ENCODE measurements at regions not wholly inside any gene's neighbourhood (a gene's known extent, or its start where the extent isn't known, plus 50 kb on each side); places are given as distances from the start of the nearest gene placed in this dataset.

DNA sequence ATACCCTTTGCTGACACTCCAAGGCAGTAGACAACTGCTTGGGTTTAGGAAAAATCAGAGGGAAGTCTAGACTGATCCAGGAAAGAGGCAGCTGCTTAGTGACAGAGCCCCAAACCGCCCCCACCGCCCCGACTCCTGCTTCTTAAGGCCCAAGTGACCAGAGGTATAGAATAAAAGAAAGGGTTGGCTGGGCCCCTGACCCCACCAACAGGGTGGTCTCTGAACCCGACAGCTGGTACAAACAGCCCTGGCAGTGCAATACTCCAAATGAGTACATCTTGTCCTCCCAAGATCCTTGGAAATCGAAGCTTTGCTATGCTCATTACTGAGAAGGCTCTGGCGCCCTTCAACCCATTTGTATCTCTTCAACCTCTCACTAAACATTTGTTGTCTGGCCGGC is 60.6 kb downstream of the PABIR2 start:
- TF ChIP-seq EZH2 (IDR thresholded peaks at IDR 0.05; ENCODE audit: borderline replicate concordance, low read depth, low read length, severe bottlenecking): no peak
- no peak overlapping the region for H3K27ac ChIP-seq (ENCODE audit: low read length)
- no peak for DNase-seq

DNA sequence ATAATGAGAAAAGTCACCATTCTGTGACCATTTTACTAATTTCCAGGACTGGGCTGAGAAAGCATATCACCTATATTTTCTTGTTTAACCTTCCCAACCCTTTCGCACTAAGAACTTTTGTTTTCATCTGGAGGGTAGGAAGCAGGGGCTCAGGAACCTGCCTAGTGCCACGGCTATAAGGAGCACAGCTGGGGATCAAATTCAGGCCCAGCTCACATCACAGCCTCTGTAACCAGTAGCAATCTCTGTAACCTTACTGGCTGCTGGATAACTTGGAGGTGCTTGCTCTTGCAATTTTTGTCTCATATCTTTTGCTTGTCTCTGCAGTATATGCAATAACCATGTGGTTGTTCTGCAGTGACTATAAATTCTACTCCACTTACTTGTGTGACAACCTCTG is 62.0 kb downstream of the PABIR2 start:
- Histone ChIP-seq H3K9ac (ENCODE audit: low read depth, low read length) (no peak overlapping the region), H3K4me2 (ENCODE audit: insufficient read depth, low read length) (no peak overlapping the region), H3K27ac (ENCODE audit: low read length) (no peak overlapping the region), H3K27me3 (ENCODE audit: insufficient read depth, low read length, poor library complexity) (no peaks in the 10 kb centered on the region), H2AFZ (ENCODE audit: low read depth, low read length) (no peak overlapping the region), H3K36me3 (ENCODE audit: insufficient read depth, low read length) (no peaks in the 10 kb centered on the region), H3K4me1 (ENCODE audit: insufficient read depth, low read length) (no peaks in the 10 kb centered on the region), H3K79me2 (ENCODE audit: insufficient read depth, low read length) (no peaks in the 10 kb centered on the region), H4K20me1 (ENCODE audit: insufficient read depth, low read length) (no peaks in the 10 kb centered on the region), H3K9me3 (ENCODE audit: insufficient read depth, low read length, severe bottlenecking) (no peaks in the 10 kb centered on the region), H3K4me3 (ENCODE audit: low read depth in 1 of 2, low read length in 2 of 2) (no peak overlapping the region)
- no peak for ATAC-seq (ENCODE audit: insufficient read depth, low read depth)
- no peak for DNase-seq
- TF ChIP-seq, protein P1, sequence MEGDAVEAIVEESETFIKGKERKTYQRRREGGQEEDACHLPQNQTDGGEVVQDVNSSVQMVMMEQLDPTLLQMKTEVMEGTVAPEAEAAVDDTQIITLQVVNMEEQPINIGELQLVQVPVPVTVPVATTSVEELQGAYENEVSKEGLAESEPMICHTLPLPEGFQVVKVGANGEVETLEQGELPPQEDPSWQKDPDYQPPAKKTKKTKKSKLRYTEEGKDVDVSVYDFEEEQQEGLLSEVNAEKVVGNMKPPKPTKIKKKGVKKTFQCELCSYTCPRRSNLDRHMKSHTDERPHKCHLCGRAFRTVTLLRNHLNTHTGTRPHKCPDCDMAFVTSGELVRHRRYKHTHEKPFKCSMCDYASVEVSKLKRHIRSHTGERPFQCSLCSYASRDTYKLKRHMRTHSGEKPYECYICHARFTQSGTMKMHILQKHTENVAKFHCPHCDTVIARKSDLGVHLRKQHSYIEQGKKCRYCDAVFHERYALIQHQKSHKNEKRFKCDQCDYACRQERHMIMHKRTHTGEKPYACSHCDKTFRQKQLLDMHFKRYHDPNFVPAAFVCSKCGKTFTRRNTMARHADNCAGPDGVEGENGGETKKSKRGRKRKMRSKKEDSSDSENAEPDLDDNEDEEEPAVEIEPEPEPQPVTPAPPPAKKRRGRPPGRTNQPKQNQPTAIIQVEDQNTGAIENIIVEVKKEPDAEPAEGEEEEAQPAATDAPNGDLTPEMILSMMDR (IDR thresholded peaks at IDR 0.05; ENCODE audit: borderline replicate concordance, extremely low read depth, low read length, poor library complexity, severe bottlenecking): no peak
- TF ChIP-seq EZH2 (IDR thresholded peaks at IDR 0.05; ENCODE audit: borderline replicate concordance, low read depth, low read length, severe bottlenecking): no peak

More for the DNA sequence above, 60.6 kb downstream of the PABIR2 start:
- no peaks in the 10 kb centered on the region for H3K9me3 ChIP-seq (ENCODE audit: insufficient read depth, low read length, severe bottlenecking)
- no peaks in the 10 kb centered on the region for H3K27me3 ChIP-seq (ENCODE audit: insufficient read depth, low read length, poor library complexity)
- H2AFZ ChIP-seq (ENCODE audit: low read depth, low read length): no peak overlapping the region
- no peak overlapping the region for H3K4me3 ChIP-seq (ENCODE audit: low read depth in 1 of 2, low read length in 2 of 2)
- no peak overlapping the region for H3K9ac ChIP-seq (ENCODE audit: low read depth, low read length)
- H3K4me1 ChIP-seq (ENCODE audit: insufficient read depth, low read length): no peaks in the 10 kb centered on the region
- ATAC-seq (ENCODE audit: insufficient read depth, low read depth): no peak
- H4K20me1 ChIP-seq (ENCODE audit: insufficient read depth, low read length): no peaks in the 10 kb centered on the region
- H3K4me2 ChIP-seq (ENCODE audit: insufficient read depth, low read length): no peak overlapping the region
- no peaks in the 10 kb centered on the region for H3K36me3 ChIP-seq (ENCODE audit: insufficient read depth, low read length)
- no peaks in the 10 kb centered on the region for H3K79me2 ChIP-seq (ENCODE audit: insufficient read depth, low read length)

DNA sequence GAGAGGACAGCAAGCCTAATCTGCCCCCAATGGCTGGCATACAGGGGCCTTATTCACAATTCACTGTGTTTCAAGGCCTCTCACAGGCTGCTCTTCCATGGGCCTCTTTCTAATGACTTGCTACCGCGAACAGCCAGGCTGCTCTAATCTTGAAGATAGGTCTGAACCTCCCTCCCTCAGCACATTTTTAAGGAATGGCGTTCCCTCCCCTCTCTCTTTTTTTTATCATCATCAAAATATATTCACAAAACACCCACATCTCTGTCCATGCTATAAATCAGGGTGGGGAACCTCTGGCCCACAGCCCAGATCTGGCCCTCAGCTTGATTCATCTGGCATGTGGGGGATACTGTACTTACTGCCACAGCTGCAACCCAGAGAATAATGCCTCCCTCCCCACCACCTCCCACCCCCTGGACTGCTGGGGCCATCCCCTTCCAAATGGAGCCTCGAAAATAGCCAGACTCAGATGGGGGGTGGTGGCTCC is 62.5 kb downstream of the PABIR2 start:
- no peak for ATAC-seq (ENCODE audit: insufficient read depth, low read depth)

DNA sequence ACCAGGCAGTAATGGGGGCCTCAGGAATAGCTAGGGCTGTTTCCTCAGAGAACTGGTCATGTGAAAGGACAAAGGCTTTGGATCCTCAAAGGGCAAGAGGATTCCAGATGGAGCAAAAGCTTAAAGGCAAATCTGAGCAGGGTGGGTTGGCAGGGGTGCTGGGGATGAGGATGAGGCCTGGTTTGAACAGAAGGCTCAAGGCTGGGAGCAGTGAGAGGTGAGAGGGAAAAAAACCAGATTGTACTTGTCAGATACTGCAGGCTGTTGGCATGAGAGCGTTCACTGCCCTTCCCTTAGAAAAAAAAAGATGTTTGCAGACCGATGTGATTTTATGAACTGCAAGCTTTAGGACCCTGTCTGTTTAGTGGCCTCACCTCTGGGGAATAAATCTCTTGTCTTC is 63.4 kb downstream of the PABIR2 start:
- no peak overlapping the region for H2AFZ ChIP-seq (ENCODE audit: low read depth, low read length)

More for the DNA sequence above, 62.5 kb downstream of the PABIR2 start:
- Histone ChIP-seq H2AFZ (ENCODE audit: low read depth, low read length) (no peak overlapping the region), H4K20me1 (ENCODE audit: insufficient read depth, low read length) (no peaks in the 10 kb centered on the region), H3K4me3 (ENCODE audit: low read depth in 1 of 2, low read length in 2 of 2) (no peak overlapping the region), H3K27me3 (ENCODE audit: insufficient read depth, low read length, poor library complexity) (no peaks in the 10 kb centered on the region), H3K79me2 (ENCODE audit: insufficient read depth, low read length) (no peaks in the 10 kb centered on the region), H3K9me3 (ENCODE audit: insufficient read depth, low read length, severe bottlenecking) (no peaks in the 10 kb centered on the region), H3K9ac (ENCODE audit: low read depth, low read length) (no peak overlapping the region), H3K4me1 (ENCODE audit: insufficient read depth, low read length) (no peaks in the 10 kb centered on the region), H3K27ac (ENCODE audit: low read length) (no peak overlapping the region), H3K4me2 (ENCODE audit: insufficient read depth, low read length) (no peak overlapping the region), H3K36me3 (ENCODE audit: insufficient read depth, low read length) (no peaks in the 10 kb centered on the region)
- no peak for DNase-seq
- no peak for TF ChIP-seq EZH2 (IDR thresholded peaks at IDR 0.05; ENCODE audit: borderline replicate concordance, low read depth, low read length, severe bottlenecking)
- TF ChIP-seq, protein P1 (IDR thresholded peaks at IDR 0.05; ENCODE audit: borderline replicate concordance, extremely low read depth, low read length, poor library complexity, severe bottlenecking): no peak

More for the DNA sequence above, 63.4 kb downstream of the PABIR2 start:
- no peaks in the 10 kb centered on the region for H3K4me1 ChIP-seq (ENCODE audit: insufficient read depth, low read length)
- no peaks in the 10 kb centered on the region for H3K27me3 ChIP-seq (ENCODE audit: insufficient read depth, low read length, poor library complexity)
- no peak overlapping the region for H3K27ac ChIP-seq (ENCODE audit: low read length)
- TF ChIP-seq EZH2 (IDR thresholded peaks at IDR 0.05; ENCODE audit: borderline replicate concordance, low read depth, low read length, severe bottlenecking): no peak
- TF ChIP-seq, protein P1 (IDR thresholded peaks at IDR 0.05; ENCODE audit: borderline replicate concordance, extremely low read depth, low read length, poor library complexity, severe bottlenecking): no peak
- H3K4me2 ChIP-seq (ENCODE audit: insufficient read depth, low read length): no peak overlapping the region
- no peaks in the 10 kb centered on the region for H3K36me3 ChIP-seq (ENCODE audit: insufficient read depth, low read length)
- DNase-seq (no peak), ATAC-seq (ENCODE audit: insufficient read depth, low read depth) (no peak)
- no peak overlapping the region for H3K9ac ChIP-seq (ENCODE audit: low read depth, low read length)
- H4K20me1 ChIP-seq (ENCODE audit: insufficient read depth, low read length): no peaks in the 10 kb centered on the region
- H3K9me3 ChIP-seq (ENCODE audit: insufficient read depth, low read length, severe bottlenecking): no peaks in the 10 kb centered on the region
- no peaks in the 10 kb centered on the region for H3K79me2 ChIP-seq (ENCODE audit: insufficient read depth, low read length)
- no peak overlapping the region for H3K4me3 ChIP-seq (ENCODE audit: low read depth in 1 of 2, low read length in 2 of 2)
